PC-3 (cell line): ENCODE measurements at regions not wholly inside any gene's neighbourhood (a gene's known extent, or its start where the extent isn't known, plus 50 kb on each side); places are given as distances from the start of the nearest gene placed in this dataset.

ENCODE experiments used
- ATAC-seq: fragments of 200-7000 bp; cut with Tn5 transposase; 2 replicates; pipeline ENCODE4 v1.9.1; 2020; ENCODE audit warnings: mild to moderate bottlenecking, moderate library complexity
- BruUV-seq: library from RNA; stranded (reverse); fragments of 400-500 nt; replicated peaks from 2 replicates; lab custom pipeline; 2021; lab: Mats Ljungman, UMichigan
- CTCF ChIA-PET: fragments of 300-600 bp; sonication (Branson Sonifier 250); formaldehyde crosslinking; loops from one replicate; lab custom pipeline; 2022; ENCODE audit warnings: antibody characterized with exemption; lab: Charles Lee
- POLR2A ChIA-PET: fragments of 300-600 bp; sonication (Branson Sonifier 250); formaldehyde crosslinking; loops from one replicate; lab custom pipeline; 2022; ENCODE audit warnings: antibody characterized with exemption; ENCODE audit not compliant: unreplicated experiment; lab: Charles Lee
- DNase-seq: peaks from one replicate; pipeline ENCODE4 v3.0.0-alpha.2; 2015
- H2AFZ ChIP-seq: fragments of 300-600 bp; sonication (generic); 2 replicates; pipeline ENCODE4 v1.6.0; 2016; ENCODE audit warnings: antibody characterized with exemption, low read length
- H3F3A ChIP-seq: fragments of 300-600 bp; sonication (generic); one replicate; pipeline ENCODE4 v1.6.0; 2017; ENCODE audit warnings: antibody characterized with exemption, low read length, control low read depth, mild to moderate bottlenecking; ENCODE audit not compliant: unreplicated experiment
- H3K27ac ChIP-seq: fragments of 300-600 bp; sonication (generic); 2 replicates; pipeline ENCODE4 v1.5.1; 2016; ENCODE audit warnings: mild to moderate bottlenecking, low read length
- H3K27me3 ChIP-seq: fragments of 300-600 bp; sonication (generic); 2 replicates; pipeline ENCODE4 v1.6.1; 2016; ENCODE audit warnings: low read length, mixed read lengths
- H3K36me3 ChIP-seq: fragments of 300-600 bp; sonication (generic); 2 replicates; pipeline ENCODE4 v1.6.1; 2016; ENCODE audit warnings: low read depth, mixed run types, low read length, mixed read lengths
- H3K4me1 ChIP-seq: fragments of 300-600 bp; sonication (generic); 2 replicates; pipeline ENCODE4 v1.5.1; 2016; ENCODE audit warnings: low read length; ENCODE audit not compliant: insufficient read depth
- H3K4me2 ChIP-seq: fragments of 300-600 bp; sonication (generic); 2 replicates; pipeline ENCODE4 v1.6.0; 2016; ENCODE audit warnings: low read length
- H3K4me3 ChIP-seq: fragments of 300-600 bp; sonication (generic); 2 replicates; pipeline ENCODE4 v1.5.1; 2016; ENCODE audit warnings: mild to moderate bottlenecking, low read length, mixed read lengths
- H3K79me2 ChIP-seq: fragments of 300-600 bp; sonication (generic); 2 replicates; pipeline ENCODE4 v1.6.1; 2017; ENCODE audit warnings: low read length, mixed read lengths
- H3K9ac ChIP-seq: fragments of 300-600 bp; sonication (generic); 2 replicates; pipeline ENCODE4 v1.6.0; 2016; ENCODE audit warnings: mild to moderate bottlenecking, low read length
- H3K9me2 ChIP-seq: fragments of 300-600 bp; sonication (generic); replicated peaks from 2 replicates; pipeline ENCODE4 v1.6.1; 2016; ENCODE audit warnings: mixed run types, low read length, mixed read lengths
- H3K9me3 ChIP-seq: fragments of 300-600 bp; sonication (generic); 2 replicates; pipeline ENCODE4 v1.6.1; 2016; ENCODE audit warnings: low read length, mixed read lengths
- H4K20me1 ChIP-seq: fragments of 300-600 bp; sonication (generic); 2 replicates; pipeline ENCODE4 v1.6.1; 2016; ENCODE audit warnings: low read length, mixed read lengths
- CTCF ChIP-seq: fragments of 300-600 bp; sonication (generic); conservative IDR thresholded peaks from 2 replicates; pipeline ENCODE4 v1.5.1; 2017; ENCODE audit warnings: antibody characterized with exemption, low read depth, mild to moderate bottlenecking, low read length
- EZH2 ChIP-seq: fragments of 300-600 bp; sonication (generic); IDR thresholded peaks from one replicate; pipeline ENCODE4 v1.6.1; 2017; ENCODE audit warnings: antibody characterized with exemption, mild to moderate bottlenecking, low read length; ENCODE audit not compliant: unreplicated experiment
- EZH2phosphoT487 ChIP-seq: fragments of 300-600 bp; sonication (generic); IDR thresholded peaks from 2 replicates; pipeline ENCODE4 v1.6.1; 2018; ENCODE audit warnings: mild to moderate bottlenecking, antibody characterized with exemption, low read length, borderline replicate concordance
- intact Hi-C: fragments of 100-400 bp; cut with micrococcal nuclease; formaldehyde crosslinking; loops from 2 replicates; pipeline ENCODE4 v1.9.0; 2023

DNA sequence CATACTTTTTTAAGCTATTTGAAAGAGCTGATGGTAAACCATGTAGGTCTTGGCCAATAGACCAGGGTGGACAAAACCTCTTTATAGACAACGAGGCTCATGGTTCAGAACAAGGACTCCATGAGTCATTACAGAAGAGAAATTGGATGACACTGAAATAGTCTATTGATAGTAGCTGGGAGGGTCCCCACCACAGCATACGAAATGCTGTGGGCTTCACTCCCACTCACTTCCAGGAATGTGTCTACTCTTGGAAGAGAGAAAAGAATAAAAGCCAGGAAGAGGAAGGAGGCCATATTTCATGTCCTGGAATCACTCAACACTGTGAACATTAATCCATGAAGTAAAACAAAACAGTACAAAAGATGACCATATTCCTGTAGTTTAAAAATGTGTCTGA is 82.3 kb upstream of the MXRA5 start:
- H4K20me1 ChIP-seq = no peaks in the 10 kb centered on the region
- POLR2A ChIA-PET = no interaction called here
- H2AFZ ChIP-seq = no peak overlapping the region
- no peaks in the 10 kb centered on the region for H3K36me3 ChIP-seq
- intact Hi-C loops = no loop called here
- no peak overlapping the region for H3K9ac ChIP-seq
- no peaks in the 10 kb centered on the region for H3K9me3 ChIP-seq
- ATAC-seq (no peak), DNase-seq (no peak)
- no peak for TF ChIP-seq CTCF
- no peak for TF ChIP-seq EZH2
- TF ChIP-seq EZH2phosphoT487 = no peak
- H3K4me3 ChIP-seq = no peak overlapping the region
- CTCF ChIA-PET = no interaction called here
- H3K27ac ChIP-seq = no peak overlapping the region
- no peaks in the 10 kb centered on the region for H3F3A ChIP-seq
- no peaks in the 10 kb centered on the region for H3K79me2 ChIP-seq
- no TSS peak for BruUV-seq
- H3K27me3 ChIP-seq = no peaks in the 10 kb centered on the region
- no peak overlapping the region for H3K4me2 ChIP-seq
- H3K4me1 ChIP-seq = no peaks in the 10 kb centered on the region
- no peaks in the 10 kb centered on the region for H3K9me2 ChIP-seq

DNA sequence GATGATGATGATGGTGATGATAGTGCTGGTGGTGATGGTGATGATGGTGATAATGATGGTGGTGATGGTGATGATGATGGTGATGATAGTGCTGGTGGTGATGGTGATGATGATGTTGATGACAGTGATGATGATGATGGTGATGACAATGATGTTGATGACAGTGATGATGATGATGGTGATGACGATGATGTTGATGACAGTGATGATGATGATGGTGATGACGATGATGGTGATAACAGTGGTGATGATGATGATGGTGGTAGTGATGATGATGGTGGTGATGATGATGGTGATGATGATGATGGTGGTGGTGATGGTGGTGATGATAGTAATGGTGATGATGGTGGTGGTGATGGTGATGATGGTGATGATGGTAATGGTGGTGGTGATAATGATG is 80.1 kb upstream of the MXRA5 start:
- no peaks in the 10 kb centered on the region for H3K27me3 ChIP-seq
- H4K20me1 ChIP-seq = no peaks in the 10 kb centered on the region
- TF ChIP-seq EZH2 (no peak), CTCF (no peak), EZH2phosphoT487 (no peak)
- no peak overlapping the region for H3K4me2 ChIP-seq
- no peaks in the 10 kb centered on the region for H3K9me2 ChIP-seq
- H3K79me2 ChIP-seq = no peaks in the 10 kb centered on the region
- CTCF ChIA-PET = no interaction called here
- intact Hi-C loops = no loop called here
- POLR2A ChIA-PET = no interaction called here
- DNase-seq (no peak), ATAC-seq (no peak)
- H3K4me3 ChIP-seq = no peak overlapping the region
- no peak overlapping the region for H3K27ac ChIP-seq
- no peaks in the 10 kb centered on the region for H3K4me1 ChIP-seq
- H3K36me3 ChIP-seq = no peaks in the 10 kb centered on the region
- H3K9me3 ChIP-seq = no peaks in the 10 kb centered on the region
- no TSS peak for BruUV-seq
- no peak overlapping the region for H2AFZ ChIP-seq
- no peak overlapping the region for H3K9ac ChIP-seq
- no peaks in the 10 kb centered on the region for H3F3A ChIP-seq

DNA sequence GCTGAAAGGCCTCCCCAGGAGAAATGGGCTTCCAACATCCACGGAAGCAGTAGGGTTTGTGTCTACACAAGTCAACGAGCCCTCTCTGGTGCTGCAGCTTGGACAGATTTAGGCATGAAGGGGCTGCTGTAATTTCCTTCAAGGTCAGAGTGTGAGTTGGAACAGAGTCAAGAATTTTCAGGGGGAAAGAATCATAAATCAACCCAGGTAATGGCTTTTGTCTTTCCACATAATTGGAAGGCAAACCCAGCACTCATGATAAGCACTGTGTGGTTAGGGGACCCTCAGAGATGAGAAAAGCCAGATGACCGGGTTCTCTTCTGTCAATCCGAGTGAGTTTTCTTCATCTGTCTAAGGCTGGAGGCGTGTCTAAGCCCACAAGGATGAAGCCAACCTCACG is 78.6 kb upstream of the MXRA5 start:
- H3K4me2 ChIP-seq = no peak overlapping the region
- H3K9me3 ChIP-seq = no peaks in the 10 kb centered on the region
- no peak overlapping the region for H2AFZ ChIP-seq
- ChIA-PET POLR2A (no interaction called here), CTCF (no interaction called here)
- H3K36me3 ChIP-seq = no peaks in the 10 kb centered on the region
- H3K27ac ChIP-seq = no peak overlapping the region
- H3K9ac ChIP-seq = no peak overlapping the region
- intact Hi-C loops = no loop called here
- ATAC-seq (no peak), DNase-seq (no peak)
- TF ChIP-seq EZH2phosphoT487 = no peak
- no peak for TF ChIP-seq CTCF
- no peak for TF ChIP-seq EZH2
- H3K4me1 ChIP-seq = no peaks in the 10 kb centered on the region
- no peaks in the 10 kb centered on the region for H3K27me3 ChIP-seq
- H3K79me2 ChIP-seq = no peaks in the 10 kb centered on the region
- H3F3A ChIP-seq = no peaks in the 10 kb centered on the region
- no TSS peak for BruUV-seq
- no peaks in the 10 kb centered on the region for H3K9me2 ChIP-seq
- H3K4me3 ChIP-seq = no peak overlapping the region
- no peaks in the 10 kb centered on the region for H4K20me1 ChIP-seq
